Testis (tissue), 2 donors: ENCODE measurements at regions not wholly inside any gene's neighbourhood (a gene's known extent, or its start where the extent isn't known, plus 50 kb on each side); places are given as distances from the start of the nearest gene placed in this dataset.

ENCODE experiments used
- CTCF ChIP-seq, 3 experiments: fragments of 450-650 bp in 2 of 3; fragments of 200-600 bp in 1 of 3; sonication (generic) in 1 of 3; IDR thresholded peaks; one replicate each; pipeline ENCODE4 v1.5.1; 2016 to 2019; ENCODE audit warnings: antibody characterized with exemption in 3 of 3, mild to moderate bottlenecking in 2 of 3, moderate library complexity in 1 of 3
- POLR2A ChIP-seq: fragments of 450-650 bp; IDR thresholded peaks from one replicate; pipeline ENCODE4 v1.6.1; 2017; ENCODE audit warnings: antibody characterized with exemption, mild to moderate bottlenecking, moderate library complexity

- no peak for TF ChIP-seq CTCF (IDR thresholded peaks at IDR 0.05)
- no peak for TF ChIP-seq POLR2A
Measured at GRCh38 chr11:21640491-21640890, 552.4 kb upstream of the ANO5 start.
